Liver (tissue), 2 donors: ENCODE measurements at regions not wholly inside any gene's neighbourhood (a gene's known extent, or its start where the extent isn't known, plus 50 kb on each side); places are given as distances from the start of the nearest gene placed in this dataset.

ENCODE experiments used
- TF ChIP-seq, protein P1 (sequence below): fragments of 150-350 bp; IDR thresholded peaks from 2 replicates; pipeline ENCODE4 v1.5.1; 2017; ENCODE audit warnings: improper control_type of control experiment, low read depth, low read length; ENCODE audit not compliant: missing input control
- TF ChIP-seq, protein P2 (sequence below): IDR thresholded peaks from 2 replicates; pipeline ENCODE4 v1.6.1; 2016; ENCODE audit warnings: antibody characterized with exemption
- donor health status: healthy.

DNA sequence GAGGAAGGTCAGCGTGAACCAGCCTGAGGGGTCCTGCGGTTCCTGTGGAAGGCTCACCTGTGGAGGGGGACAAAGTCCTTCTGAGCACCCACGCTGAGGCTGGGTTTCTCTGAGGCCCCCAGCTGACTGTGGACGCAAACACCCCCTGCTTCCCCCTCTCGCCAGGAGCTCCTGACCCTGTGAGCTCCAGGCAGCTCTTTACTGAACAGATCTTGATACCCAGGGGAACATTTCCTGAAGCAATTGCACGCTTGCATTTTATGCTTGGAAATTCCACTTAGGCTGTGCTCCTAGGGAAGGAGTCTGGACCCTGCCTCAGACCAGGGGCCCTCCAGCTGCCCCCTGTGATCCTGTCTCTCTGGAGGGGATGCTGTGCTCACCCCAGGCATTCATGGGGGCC is 454.2 kb upstream of the B3GAT1 start:
- TF ChIP-seq, protein P1, sequence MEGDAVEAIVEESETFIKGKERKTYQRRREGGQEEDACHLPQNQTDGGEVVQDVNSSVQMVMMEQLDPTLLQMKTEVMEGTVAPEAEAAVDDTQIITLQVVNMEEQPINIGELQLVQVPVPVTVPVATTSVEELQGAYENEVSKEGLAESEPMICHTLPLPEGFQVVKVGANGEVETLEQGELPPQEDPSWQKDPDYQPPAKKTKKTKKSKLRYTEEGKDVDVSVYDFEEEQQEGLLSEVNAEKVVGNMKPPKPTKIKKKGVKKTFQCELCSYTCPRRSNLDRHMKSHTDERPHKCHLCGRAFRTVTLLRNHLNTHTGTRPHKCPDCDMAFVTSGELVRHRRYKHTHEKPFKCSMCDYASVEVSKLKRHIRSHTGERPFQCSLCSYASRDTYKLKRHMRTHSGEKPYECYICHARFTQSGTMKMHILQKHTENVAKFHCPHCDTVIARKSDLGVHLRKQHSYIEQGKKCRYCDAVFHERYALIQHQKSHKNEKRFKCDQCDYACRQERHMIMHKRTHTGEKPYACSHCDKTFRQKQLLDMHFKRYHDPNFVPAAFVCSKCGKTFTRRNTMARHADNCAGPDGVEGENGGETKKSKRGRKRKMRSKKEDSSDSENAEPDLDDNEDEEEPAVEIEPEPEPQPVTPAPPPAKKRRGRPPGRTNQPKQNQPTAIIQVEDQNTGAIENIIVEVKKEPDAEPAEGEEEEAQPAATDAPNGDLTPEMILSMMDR, result no peak
- TF ChIP-seq, protein P2, sequence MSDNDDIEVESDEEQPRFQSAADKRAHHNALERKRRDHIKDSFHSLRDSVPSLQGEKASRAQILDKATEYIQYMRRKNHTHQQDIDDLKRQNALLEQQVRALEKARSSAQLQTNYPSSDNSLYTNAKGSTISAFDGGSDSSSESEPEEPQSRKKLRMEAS, result no peak
